SJSA1 (cell line): ENCODE measurements at regions not wholly inside any gene's neighbourhood (a gene's known extent, or its start where the extent isn't known, plus 50 kb on each side); places are given as distances from the start of the nearest gene placed in this dataset.

Experiments
- DNase-seq, 2 experiments: peaks; one replicate each; pipeline ENCODE4 v3.0.0-alpha.2; 2015 to 2020; ENCODE audit warnings: low spot score in 2 of 2, low read depth in 1 of 2
- H3K27ac ChIP-seq: fragments of 250-450 bp; sonication (Bioruptor Pico); 2 replicates; pipeline ENCODE4 v1.5.1; 2020; ENCODE audit warnings: mild to moderate bottlenecking, moderate library complexity
- H3K27me3 ChIP-seq: fragments of 250-450 bp; sonication (Bioruptor Pico); replicated peaks from 2 replicates; pipeline ENCODE4 v1.5.1; 2020; ENCODE audit warnings: mild to moderate bottlenecking, moderate library complexity
- H3K36me3 ChIP-seq: fragments of 250-450 bp; sonication (Bioruptor Pico); 2 replicates; pipeline ENCODE4 v1.5.1; 2020; ENCODE audit warnings: mild to moderate bottlenecking
- H3K4me1 ChIP-seq: fragments of 250-450 bp; sonication (Bioruptor Pico); replicated peaks from 2 replicates; pipeline ENCODE4 v1.6.1; 2021; ENCODE audit warnings: mild to moderate bottlenecking
- H3K4me3 ChIP-seq: fragments of 250-450 bp; sonication (Bioruptor Pico); 2 replicates; pipeline ENCODE4 v1.5.1; 2020; ENCODE audit warnings: mild to moderate bottlenecking
- H3K9me3 ChIP-seq: fragments of 250-450 bp; sonication (Bioruptor Pico); replicated peaks from 2 replicates; pipeline ENCODE4 v1.5.1; 2020; ENCODE audit warnings: mild to moderate bottlenecking

GRCh38 chr7:94344826-94345225 lies 49.9 kb upstream of the COL1A2 start:
- no peaks in the 10 kb centered on the region for H3K9me3 ChIP-seq
- H3K4me3 ChIP-seq, result no peak overlapping the region
- peak overlapping the region; percentile 55 for H3K27ac ChIP-seq
- no peaks in the 10 kb centered on the region for H3K36me3 ChIP-seq
- peaks cover 55% of the 10 kb centered on the region for H3K4me1 ChIP-seq
- no peaks in the 10 kb centered on the region for H3K27me3 ChIP-seq
- DNase-seq, result peak in 1 of 2 experiments; percentile 73
